ENCODE measurements at regions not wholly inside any gene's neighbourhood (a gene's known extent, or its start where the extent isn't known, plus 50 kb on each side); places are given as distances from the start of the nearest gene placed in this dataset.
"Not testable (repeated sequence)": the region's sequence is repeated elsewhere in the genome, so short reads cannot be mapped to it uniquely, and the experiment has no call there.

DNA sequence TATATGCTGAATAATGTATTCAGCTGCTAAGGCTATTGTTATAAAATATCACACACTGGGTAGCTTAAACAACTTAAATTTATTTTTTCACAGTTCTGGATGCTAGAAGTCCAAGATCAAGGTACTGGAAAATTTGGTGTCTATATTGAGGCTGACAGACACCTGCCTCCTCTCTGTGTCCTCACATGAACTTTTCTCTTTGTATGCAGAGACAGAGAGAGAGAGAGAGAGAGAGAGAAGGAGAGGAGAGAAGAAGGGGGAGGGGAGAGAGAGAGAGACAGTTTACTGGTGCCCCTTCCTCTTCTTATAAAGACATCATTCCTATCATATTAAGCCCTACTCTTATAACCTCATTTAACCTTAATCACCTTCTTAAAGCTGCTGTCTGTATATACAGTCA, 320.1 kb upstream of the THBS1 start:
- H3K27me3 ChIP-seq: no peaks in the 10 kb centered on the region
- TF ChIP-seq, protein P1, sequence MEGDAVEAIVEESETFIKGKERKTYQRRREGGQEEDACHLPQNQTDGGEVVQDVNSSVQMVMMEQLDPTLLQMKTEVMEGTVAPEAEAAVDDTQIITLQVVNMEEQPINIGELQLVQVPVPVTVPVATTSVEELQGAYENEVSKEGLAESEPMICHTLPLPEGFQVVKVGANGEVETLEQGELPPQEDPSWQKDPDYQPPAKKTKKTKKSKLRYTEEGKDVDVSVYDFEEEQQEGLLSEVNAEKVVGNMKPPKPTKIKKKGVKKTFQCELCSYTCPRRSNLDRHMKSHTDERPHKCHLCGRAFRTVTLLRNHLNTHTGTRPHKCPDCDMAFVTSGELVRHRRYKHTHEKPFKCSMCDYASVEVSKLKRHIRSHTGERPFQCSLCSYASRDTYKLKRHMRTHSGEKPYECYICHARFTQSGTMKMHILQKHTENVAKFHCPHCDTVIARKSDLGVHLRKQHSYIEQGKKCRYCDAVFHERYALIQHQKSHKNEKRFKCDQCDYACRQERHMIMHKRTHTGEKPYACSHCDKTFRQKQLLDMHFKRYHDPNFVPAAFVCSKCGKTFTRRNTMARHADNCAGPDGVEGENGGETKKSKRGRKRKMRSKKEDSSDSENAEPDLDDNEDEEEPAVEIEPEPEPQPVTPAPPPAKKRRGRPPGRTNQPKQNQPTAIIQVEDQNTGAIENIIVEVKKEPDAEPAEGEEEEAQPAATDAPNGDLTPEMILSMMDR (IDR thresholded peaks at IDR 0.05): no peak
- no peaks in the 10 kb centered on the region for H3K36me3 ChIP-seq
- intact Hi-C loops (cut with DNase I): no loop called here
- DNase-seq (no peak), ATAC-seq (no peak)
- no peak overlapping the region for H3K27ac ChIP-seq
- no peaks in the 10 kb centered on the region for H3K9me3 ChIP-seq
- no peaks in the 10 kb centered on the region for H3K4me1 ChIP-seq
- no peak overlapping the region for H3K4me3 ChIP-seq

DNA sequence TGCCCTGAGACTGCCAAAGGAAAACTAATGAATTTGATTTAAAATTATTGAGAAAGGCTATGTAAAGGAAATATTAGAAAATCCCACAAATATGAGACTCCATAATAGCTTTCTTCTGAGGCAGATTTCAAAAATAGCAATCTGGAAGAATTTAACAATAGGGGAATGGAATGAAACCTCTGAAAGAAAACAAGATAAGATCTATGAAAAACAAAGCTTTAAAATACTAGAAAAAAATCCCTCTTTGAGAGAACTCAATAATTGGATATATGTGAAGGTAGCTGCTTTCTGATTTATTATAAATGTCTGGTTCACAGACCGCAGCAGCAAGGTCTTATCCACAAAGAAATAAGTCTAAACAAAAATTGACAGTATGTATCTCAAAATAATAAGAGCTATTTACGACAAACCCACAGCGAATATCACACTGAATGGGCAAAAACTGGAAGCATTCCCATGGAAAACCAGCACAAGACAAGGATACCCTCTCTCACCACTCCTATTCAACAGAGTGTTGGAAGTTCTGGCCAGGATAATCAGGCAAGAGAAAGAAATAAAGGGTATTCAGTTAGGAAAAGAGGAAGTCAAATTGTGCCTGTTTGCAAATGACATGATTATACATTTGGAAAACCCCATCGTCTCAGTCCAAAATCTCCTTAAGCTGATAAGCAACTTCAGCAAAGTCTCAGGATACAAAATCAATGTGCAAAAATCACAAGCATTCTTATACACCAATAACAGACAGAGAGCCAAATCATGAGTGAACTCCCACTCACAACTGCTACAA, 319.3 kb upstream of the THBS1 start:
- H3K27ac ChIP-seq; intact Hi-C loops (cut with DNase I); H3K4me3 ChIP-seq; H3K4me1 ChIP-seq; H3K27me3 ChIP-seq; H3K9me3 ChIP-seq; ATAC-seq; DNase-seq; H3K36me3 ChIP-seq: not testable (repeated sequence)

DNA sequence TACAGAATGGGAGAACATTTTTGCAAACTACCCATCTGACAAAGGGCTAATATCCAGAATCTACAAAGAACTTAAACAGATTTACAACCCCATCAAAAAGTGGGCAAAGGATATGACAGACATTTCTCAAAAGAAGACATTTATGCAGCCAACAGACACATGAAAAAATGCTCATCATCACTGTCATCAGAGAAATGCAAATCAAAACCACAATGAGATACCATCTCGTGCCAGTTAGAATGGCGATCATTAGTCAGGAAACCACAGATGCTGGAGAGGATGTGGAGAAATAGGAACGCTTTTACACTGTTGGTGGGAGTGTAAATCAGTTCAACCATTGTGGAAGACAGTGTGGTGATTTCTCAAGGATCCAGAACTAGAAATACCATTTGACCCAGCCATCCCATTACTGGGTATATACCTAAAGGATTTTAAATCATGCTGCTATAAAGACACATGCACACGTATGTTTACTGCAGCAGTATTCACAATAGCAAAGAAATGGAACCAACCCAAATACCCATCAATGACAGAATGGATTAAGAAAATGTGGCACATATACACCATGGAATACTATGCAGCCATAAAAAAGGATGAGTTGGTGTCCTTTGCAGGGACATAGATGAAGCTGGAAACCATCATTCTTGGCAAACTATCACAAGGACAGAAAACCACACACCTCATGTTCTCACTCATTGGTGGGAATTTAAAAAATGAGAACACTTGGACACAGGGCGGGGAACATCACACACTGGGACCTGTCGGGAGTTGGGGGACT, 317.7 kb upstream of the THBS1 start:
- H3K4me1 ChIP-seq; H3K4me3 ChIP-seq; ATAC-seq; H3K36me3 ChIP-seq; H3K27ac ChIP-seq; intact Hi-C loops (cut with DNase I); H3K27me3 ChIP-seq; H3K9me3 ChIP-seq; DNase-seq: not testable (repeated sequence)

DNA sequence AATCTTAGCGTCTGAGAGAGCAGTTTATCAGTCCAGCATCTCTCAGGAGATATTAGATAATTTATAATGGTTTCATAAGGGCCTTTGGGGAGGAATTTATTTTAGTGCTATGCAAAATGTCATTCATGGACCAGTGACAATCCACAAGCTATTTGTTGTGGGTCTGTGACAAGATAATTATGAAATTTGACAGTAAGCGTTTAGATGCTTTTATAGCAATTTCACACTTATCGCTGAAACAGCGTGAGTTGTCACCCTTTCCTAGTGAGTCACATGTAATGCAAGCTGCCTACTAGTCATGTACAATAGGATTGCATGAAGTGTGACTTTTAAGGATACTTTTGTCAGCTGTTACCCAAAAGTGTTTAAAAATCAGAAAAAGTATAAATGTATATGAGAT, 315.6 kb upstream of the THBS1 start:
- no peak for ATAC-seq
- no peak overlapping the region for H3K27ac ChIP-seq
- no peaks in the 10 kb centered on the region for H3K9me3 ChIP-seq
- H3K36me3 ChIP-seq: no peaks in the 10 kb centered on the region
- H3K4me1 ChIP-seq: no peaks in the 10 kb centered on the region
- no peak overlapping the region for H3K4me3 ChIP-seq
- no peaks in the 10 kb centered on the region for H3K27me3 ChIP-seq
- intact Hi-C loops (cut with DNase I): no loop called here
- no peak for DNase-seq
- TF ChIP-seq, protein P1 (IDR thresholded peaks at IDR 0.05): no peak

DNA sequence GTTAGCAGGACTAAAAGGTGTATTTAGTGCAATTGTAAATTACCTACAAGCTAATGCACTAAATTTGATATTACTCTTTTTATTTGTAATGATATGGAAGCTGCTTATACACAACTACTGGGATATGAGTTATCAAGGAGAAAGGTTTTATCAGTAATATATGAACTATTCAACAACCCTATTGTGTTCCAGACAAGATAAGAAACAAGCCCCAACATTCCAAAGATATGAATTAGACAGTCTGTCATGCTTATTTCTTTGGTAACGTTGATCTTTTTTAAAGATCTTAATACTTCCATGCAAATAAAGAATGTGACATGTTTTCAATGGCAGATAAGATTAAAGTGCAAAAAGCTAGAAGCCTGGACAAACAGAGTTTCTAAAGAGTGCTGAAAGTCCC, 314.0 kb upstream of the THBS1 start:
- no peaks in the 10 kb centered on the region for H3K4me1 ChIP-seq
- H3K4me3 ChIP-seq: no peak overlapping the region
- no peak for DNase-seq
- intact Hi-C loops (cut with DNase I): no loop called here
- H3K27ac ChIP-seq: no peak overlapping the region
- H3K9me3 ChIP-seq: no peaks in the 10 kb centered on the region
- no peaks in the 10 kb centered on the region for H3K36me3 ChIP-seq
- no peak for ATAC-seq
- TF ChIP-seq, protein P1 (IDR thresholded peaks at IDR 0.05): no peak
- H3K27me3 ChIP-seq: no peaks in the 10 kb centered on the region

DNA sequence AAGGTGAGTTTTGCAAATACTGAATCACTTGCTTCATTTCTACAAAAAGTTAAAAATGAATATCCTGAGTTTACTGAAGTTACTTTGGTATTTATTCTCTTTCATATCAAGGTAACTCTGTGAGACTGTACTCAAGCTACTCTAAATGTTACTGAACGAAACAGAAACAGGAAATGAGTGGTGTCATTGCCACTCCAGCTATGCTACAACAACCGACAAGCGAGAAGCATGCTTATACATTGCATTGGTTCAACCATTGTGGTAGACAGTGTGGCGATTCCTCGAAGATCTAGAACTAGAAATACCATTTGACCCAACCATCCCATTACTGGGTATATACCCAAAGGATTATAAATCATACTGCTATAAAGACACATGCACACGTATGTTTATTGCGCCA, 313.2 kb upstream of the THBS1 start:
- Histone ChIP-seq H3K27ac (no peak overlapping the region), H3K4me1 (no peaks in the 10 kb centered on the region), H3K27me3 (no peaks in the 10 kb centered on the region), H3K9me3 (no peaks in the 10 kb centered on the region), H3K36me3 (no peaks in the 10 kb centered on the region), H3K4me3 (no peak overlapping the region)
- no peak for DNase-seq
- TF ChIP-seq, protein P1 (IDR thresholded peaks at IDR 0.05): no peak
- intact Hi-C loops (cut with DNase I): no loop called here
- peak; percentile 62 for ATAC-seq
